ENCODE measurements at regions not wholly inside any gene's neighbourhood (a gene's known extent, or its start where the extent isn't known, plus 50 kb on each side); places are given as distances from the start of the nearest gene placed in this dataset.

DNA sequence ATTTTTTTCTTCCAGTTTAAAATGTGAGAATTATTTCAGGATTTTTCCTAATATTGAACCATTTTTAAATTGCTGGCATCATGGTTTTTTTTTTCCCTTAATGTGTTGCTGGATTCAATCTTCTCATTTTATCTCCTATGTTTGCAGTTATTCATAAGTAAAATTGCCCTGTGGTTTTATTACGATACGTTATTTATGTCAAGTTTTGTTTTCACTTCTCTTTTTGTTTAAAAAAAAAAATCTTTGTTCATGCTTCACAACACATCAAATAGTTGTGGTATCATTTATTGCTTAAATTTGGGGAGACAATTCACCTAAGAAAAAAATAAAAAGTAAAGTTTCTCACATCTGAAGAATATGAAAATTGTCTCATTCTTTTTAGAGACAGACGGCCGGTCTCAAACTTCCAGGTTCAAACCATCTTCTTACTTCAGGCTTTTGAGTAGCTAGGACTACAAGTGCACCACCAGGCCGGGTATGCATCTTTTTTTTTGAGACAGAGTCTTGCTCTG, 239.3 kb upstream of the ID4 start:
- no peaks in the 10 kb centered on the region for H3K4me1 ChIP-seq (ENCODE audit: control insufficient read depth in 1 of 2, insufficient read depth in 2 of 2, low read length in 2 of 2)
- no peak overlapping the region for H3K4me2 ChIP-seq (ENCODE audit: low read length)
- H3K27ac ChIP-seq (ENCODE audit: low read depth, low read length), result no peak overlapping the region
- intact Hi-C loops (cut with micrococcal nuclease), result no loop called here
- no peaks in the 10 kb centered on the region for H3K9me3 ChIP-seq (ENCODE audit: control insufficient read depth in 1 of 2, insufficient read depth in 1 of 2, low read depth in 1 of 2, low read length in 2 of 2)
- ChIA-PET CTCF (no interaction called here), RAD21 (ENCODE audit: low non-redundant PET in 1 of 2, low total read pairs in 2 of 2, uncharacterized antibody in 2 of 2, unreplicated experiment in 2 of 2) (no interaction called here), POLR2A (no interaction called here)
- DNase-seq (ENCODE audit: low read depth, low spot score), result no peak
- no peak overlapping the region for H3K4me3 ChIP-seq (replicated peaks in 1 of 2; ENCODE audit: low read depth in 1 of 2, low read length in 2 of 2)
- H3K9me2 ChIP-seq (ENCODE audit: insufficient read depth), result no peaks in the 10 kb centered on the region
- no peak for ATAC-seq
- no peak overlapping the region for H3K9ac ChIP-seq (ENCODE audit: low read length)
- H2AFZ ChIP-seq (ENCODE audit: low read depth, low read length, poor library complexity, severe bottlenecking), result no peak overlapping the region
- H3K36me3 ChIP-seq (ENCODE audit: control insufficient read depth in 1 of 2, insufficient read depth in 2 of 2, low read length in 2 of 2), result no peaks in the 10 kb centered on the region
- no peaks in the 10 kb centered on the region for H4K20me1 ChIP-seq (ENCODE audit: insufficient read depth)
- TF ChIP-seq POLR2A (IDR thresholded peaks at IDR 0.05; ENCODE audit: borderline replicate concordance, extremely low read depth, insufficient read depth, insufficient read length), result no peak
- no peak for TF ChIP-seq POLR2AphosphoS5 (IDR thresholded peaks at IDR 0.05; ENCODE audit: low read depth, low read length)
- TF ChIP-seq, protein P1, sequence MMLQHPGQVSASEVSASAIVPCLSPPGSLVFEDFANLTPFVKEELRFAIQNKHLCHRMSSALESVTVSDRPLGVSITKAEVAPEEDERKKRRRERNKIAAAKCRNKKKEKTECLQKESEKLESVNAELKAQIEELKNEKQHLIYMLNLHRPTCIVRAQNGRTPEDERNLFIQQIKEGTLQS (IDR thresholded peaks at IDR 0.05), result no peak
- TF ChIP-seq EZH2phosphoT487 (IDR thresholded peaks at IDR 0.05; ENCODE audit: borderline replicate concordance), result no peak
- no peak for TF ChIP-seq ELF1 (IDR thresholded peaks at IDR 0.05; ENCODE audit: borderline replicate concordance, low read depth)
- TF ChIP-seq TCF7L2 (IDR thresholded peaks at IDR 0.05; ENCODE audit: borderline replicate concordance, extremely low read depth, insufficient read depth, insufficient read length), result no peak
- TF ChIP-seq EGR1 (IDR thresholded peaks at IDR 0.05; ENCODE audit: low read depth), result no peak
- TF ChIP-seq, protein P2, sequence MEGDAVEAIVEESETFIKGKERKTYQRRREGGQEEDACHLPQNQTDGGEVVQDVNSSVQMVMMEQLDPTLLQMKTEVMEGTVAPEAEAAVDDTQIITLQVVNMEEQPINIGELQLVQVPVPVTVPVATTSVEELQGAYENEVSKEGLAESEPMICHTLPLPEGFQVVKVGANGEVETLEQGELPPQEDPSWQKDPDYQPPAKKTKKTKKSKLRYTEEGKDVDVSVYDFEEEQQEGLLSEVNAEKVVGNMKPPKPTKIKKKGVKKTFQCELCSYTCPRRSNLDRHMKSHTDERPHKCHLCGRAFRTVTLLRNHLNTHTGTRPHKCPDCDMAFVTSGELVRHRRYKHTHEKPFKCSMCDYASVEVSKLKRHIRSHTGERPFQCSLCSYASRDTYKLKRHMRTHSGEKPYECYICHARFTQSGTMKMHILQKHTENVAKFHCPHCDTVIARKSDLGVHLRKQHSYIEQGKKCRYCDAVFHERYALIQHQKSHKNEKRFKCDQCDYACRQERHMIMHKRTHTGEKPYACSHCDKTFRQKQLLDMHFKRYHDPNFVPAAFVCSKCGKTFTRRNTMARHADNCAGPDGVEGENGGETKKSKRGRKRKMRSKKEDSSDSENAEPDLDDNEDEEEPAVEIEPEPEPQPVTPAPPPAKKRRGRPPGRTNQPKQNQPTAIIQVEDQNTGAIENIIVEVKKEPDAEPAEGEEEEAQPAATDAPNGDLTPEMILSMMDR (IDR thresholded peaks at IDR 0.05 in 2 of 3, conservative IDR thresholded peaks at IDR 0.05 in 1 of 3; ENCODE audit: borderline replicate concordance in 1 of 3, insufficient read depth in 1 of 3, low read depth in 2 of 3, low read length in 2 of 3), result no peak
- TF ChIP-seq SIN3A (IDR thresholded peaks at IDR 0.05; ENCODE audit: low read depth), result no peak
- no peak for TF ChIP-seq EZH2 (IDR thresholded peaks at IDR 0.05)
- TF ChIP-seq, protein P3, sequence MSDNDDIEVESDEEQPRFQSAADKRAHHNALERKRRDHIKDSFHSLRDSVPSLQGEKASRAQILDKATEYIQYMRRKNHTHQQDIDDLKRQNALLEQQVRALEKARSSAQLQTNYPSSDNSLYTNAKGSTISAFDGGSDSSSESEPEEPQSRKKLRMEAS (IDR thresholded peaks at IDR 0.05), result no peak
- TF ChIP-seq, protein P4, sequence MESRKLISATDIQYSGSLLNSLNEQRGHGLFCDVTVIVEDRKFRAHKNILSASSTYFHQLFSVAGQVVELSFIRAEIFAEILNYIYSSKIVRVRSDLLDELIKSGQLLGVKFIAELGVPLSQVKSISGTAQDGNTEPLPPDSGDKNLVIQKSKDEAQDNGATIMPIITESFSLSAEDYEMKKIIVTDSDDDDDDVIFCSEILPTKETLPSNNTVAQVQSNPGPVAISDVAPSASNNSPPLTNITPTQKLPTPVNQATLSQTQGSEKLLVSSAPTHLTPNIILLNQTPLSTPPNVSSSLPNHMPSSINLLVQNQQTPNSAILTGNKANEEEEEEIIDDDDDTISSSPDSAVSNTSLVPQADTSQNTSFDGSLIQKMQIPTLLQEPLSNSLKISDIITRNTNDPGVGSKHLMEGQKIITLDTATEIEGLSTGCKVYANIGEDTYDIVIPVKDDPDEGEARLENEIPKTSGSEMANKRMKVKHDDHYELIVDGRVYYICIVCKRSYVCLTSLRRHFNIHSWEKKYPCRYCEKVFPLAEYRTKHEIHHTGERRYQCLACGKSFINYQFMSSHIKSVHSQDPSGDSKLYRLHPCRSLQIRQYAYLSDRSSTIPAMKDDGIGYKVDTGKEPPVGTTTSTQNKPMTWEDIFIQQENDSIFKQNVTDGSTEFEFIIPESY (IDR thresholded peaks at IDR 0.05; ENCODE audit: extremely low read depth, insufficient replicate concordance, low read length), result no peak
- no peak for TF ChIP-seq ZNF274 (IDR thresholded peaks at IDR 0.05; ENCODE audit: low read depth, low read length)
- TF ChIP-seq YY1 (IDR thresholded peaks at IDR 0.05; ENCODE audit: extremely low read depth, insufficient replicate concordance, low read depth, low read length), result no peak
- TF ChIP-seq RAD21 (IDR thresholded peaks at IDR 0.05; ENCODE audit: low read depth), result no peak
- no peak for TF ChIP-seq SRF (IDR thresholded peaks at IDR 0.05; ENCODE audit: low read depth)
- no peak for TF ChIP-seq JUND (IDR thresholded peaks at IDR 0.05)
- no peak for TF ChIP-seq CEBPB (IDR thresholded peaks at IDR 0.05; ENCODE audit: low read depth)
- TF ChIP-seq, protein P5, sequence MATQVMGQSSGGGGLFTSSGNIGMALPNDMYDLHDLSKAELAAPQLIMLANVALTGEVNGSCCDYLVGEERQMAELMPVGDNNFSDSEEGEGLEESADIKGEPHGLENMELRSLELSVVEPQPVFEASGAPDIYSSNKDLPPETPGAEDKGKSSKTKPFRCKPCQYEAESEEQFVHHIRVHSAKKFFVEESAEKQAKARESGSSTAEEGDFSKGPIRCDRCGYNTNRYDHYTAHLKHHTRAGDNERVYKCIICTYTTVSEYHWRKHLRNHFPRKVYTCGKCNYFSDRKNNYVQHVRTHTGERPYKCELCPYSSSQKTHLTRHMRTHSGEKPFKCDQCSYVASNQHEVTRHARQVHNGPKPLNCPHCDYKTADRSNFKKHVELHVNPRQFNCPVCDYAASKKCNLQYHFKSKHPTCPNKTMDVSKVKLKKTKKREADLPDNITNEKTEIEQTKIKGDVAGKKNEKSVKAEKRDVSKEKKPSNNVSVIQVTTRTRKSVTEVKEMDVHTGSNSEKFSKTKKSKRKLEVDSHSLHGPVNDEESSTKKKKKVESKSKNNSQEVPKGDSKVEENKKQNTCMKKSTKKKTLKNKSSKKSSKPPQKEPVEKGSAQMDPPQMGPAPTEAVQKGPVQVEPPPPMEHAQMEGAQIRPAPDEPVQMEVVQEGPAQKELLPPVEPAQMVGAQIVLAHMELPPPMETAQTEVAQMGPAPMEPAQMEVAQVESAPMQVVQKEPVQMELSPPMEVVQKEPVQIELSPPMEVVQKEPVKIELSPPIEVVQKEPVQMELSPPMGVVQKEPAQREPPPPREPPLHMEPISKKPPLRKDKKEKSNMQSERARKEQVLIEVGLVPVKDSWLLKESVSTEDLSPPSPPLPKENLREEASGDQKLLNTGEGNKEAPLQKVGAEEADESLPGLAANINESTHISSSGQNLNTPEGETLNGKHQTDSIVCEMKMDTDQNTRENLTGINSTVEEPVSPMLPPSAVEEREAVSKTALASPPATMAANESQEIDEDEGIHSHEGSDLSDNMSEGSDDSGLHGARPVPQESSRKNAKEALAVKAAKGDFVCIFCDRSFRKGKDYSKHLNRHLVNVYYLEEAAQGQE (IDR thresholded peaks at IDR 0.05; ENCODE audit: low read depth), result no peak
- TF ChIP-seq CBX3 (IDR thresholded peaks at IDR 0.05; ENCODE audit: low read depth), result no peak
- BruUV-seq (replicated peaks), result no TSS peak
- no peaks in the 10 kb centered on the region for H3K27me3 ChIP-seq (ENCODE audit: insufficient read depth, low read length)
- no peaks in the 10 kb centered on the region for H3K79me2 ChIP-seq (ENCODE audit: insufficient read depth, low read length)
